D721Med (cell line): ENCODE measurements at regions not wholly inside any gene's neighbourhood (a gene's known extent, or its start where the extent isn't known, plus 50 kb on each side); places are given as distances from the start of the nearest gene placed in this dataset.

Experiments used
- DNase-seq: peaks from one replicate; pipeline ENCODE4 v3.0.0; 2011; ENCODE audit warnings: low spot score; ENCODE audit not compliant: insufficient read length
- FAIRE-seq: peaks from 2 replicates; lab custom pipeline; 2011; peaks lifted over from hg19 to GRCh38; lab: Jason Lieb, UNC
- TF ChIP-seq, protein P1 (sequence below): IDR thresholded peaks from 2 replicates; pipeline ENCODE4 v1.5.1; 2012; ENCODE audit warnings: mild to moderate bottlenecking, control low read depth; ENCODE audit not compliant: insufficient read depth; ENCODE audit errors: missing control alignments

- DNase-seq: no peak
- FAIRE-seq: no peak
- TF ChIP-seq, protein P1, sequence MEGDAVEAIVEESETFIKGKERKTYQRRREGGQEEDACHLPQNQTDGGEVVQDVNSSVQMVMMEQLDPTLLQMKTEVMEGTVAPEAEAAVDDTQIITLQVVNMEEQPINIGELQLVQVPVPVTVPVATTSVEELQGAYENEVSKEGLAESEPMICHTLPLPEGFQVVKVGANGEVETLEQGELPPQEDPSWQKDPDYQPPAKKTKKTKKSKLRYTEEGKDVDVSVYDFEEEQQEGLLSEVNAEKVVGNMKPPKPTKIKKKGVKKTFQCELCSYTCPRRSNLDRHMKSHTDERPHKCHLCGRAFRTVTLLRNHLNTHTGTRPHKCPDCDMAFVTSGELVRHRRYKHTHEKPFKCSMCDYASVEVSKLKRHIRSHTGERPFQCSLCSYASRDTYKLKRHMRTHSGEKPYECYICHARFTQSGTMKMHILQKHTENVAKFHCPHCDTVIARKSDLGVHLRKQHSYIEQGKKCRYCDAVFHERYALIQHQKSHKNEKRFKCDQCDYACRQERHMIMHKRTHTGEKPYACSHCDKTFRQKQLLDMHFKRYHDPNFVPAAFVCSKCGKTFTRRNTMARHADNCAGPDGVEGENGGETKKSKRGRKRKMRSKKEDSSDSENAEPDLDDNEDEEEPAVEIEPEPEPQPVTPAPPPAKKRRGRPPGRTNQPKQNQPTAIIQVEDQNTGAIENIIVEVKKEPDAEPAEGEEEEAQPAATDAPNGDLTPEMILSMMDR: no peak
These were observed 193.5 kb downstream of the ANXA2 start for GRCh38 chr15:60204131-60204885.

GRCh38 chr15:60208709-60209108, 189.1 kb downstream of the ANXA2 start:
- no peak for FAIRE-seq
- DNase-seq: no peak
- TF ChIP-seq, protein P1: no peak

DNA sequence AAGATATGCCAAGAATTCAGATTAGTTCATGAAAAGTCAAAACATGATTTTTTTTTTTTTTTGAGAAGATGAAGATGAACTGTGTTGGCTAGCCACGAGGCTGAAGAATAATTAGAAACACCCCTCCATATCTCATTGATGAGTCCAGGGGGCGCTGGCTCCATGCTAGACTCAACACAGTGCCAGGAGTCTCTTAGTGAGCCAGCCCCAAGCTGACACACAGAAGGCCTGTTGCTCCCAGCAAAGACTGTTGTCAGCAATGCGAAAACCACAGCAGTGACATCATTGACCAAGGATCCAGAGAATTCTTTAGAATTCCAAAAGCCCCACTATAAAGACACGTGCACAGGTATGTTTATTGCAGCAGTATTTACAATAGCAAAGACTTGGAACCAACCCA, 185.2 kb downstream of the ANXA2 start:
- FAIRE-seq: no peak
- TF ChIP-seq, protein P1: peak; percentile 35
- DNase-seq: no peak

DNA sequence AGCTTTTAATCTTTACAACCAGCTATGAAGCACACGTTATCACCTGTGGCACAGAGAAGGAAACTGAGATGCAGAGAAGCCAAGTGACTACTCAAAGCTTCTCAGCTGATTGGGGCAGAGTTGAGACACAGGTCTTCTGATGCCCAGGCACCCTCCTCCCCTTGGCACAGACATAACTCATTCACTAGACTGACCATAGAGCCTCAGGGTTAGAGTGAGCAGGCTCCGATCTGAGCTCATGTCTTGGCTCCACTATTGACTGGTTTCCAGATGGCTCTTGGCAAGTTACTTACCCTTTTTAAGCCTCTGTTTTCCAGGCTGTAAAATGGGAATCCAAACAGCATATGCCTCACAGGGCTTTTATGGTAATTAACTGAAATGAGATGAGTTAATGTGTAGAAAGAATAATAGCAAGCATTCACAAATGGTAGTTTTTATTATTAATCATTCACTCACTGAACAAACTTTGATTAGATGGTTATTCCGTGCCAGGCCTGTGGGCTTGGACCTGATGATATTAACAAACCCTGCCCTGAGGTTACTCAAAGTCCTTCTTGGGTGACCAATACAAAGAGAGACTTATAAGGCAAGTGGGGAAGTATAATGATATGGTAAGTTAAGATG, 184.3 kb downstream of the ANXA2 start:
- FAIRE-seq (no peak), DNase-seq (no peak)
- TF ChIP-seq, protein P1: no peak

- TF ChIP-seq, protein P1: no peak
- FAIRE-seq (no peak), DNase-seq (no peak)
These were observed 183.6 kb downstream of the ANXA2 start for GRCh38 chr15:60214201-60214600.

DNA sequence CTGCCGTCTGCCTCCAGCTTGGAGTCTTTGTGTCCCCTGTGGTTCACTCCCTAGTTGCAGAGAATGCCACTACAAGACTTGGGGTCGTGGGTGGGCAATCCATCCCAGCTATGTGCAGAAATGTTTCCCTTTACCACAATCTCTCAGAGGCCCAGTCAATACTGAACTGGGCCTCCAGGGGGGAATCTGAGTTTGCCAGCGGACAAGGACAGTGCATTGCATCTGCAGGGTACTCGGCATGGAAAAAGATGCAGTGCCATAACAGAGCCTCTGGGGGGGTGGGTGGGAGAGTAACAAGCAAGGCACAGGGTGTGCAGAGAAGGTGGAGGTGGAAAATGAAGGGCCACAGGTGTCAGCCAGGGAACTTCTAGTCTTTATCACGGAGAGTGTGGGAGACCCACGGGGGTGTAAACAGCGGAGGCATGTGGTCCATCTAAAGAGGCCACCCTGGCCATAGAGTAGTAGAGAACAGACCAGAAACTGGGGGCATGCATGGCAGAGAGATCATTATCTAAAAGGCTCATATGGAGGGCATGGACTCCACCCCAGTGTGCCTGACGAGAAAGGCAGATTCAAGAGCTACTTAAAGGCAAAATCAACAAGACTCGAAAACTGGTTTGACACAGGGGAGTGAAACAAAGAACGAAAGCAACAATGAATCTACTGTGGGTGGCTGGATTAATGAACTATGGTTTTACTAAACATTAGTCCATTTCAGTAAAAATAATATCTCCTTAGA, 182.4 kb downstream of the ANXA2 start:
- TF ChIP-seq, protein P1: no peak
- DNase-seq (no peak), FAIRE-seq (no peak)
